HCT116 (cell line): ENCODE measurements at regions not wholly inside any gene's neighbourhood (a gene's known extent, or its start where the extent isn't known, plus 50 kb on each side); places are given as distances from the start of the nearest gene placed in this dataset.

Source experiments
- CEBPB ChIP-seq: IDR thresholded peaks from 2 replicates; pipeline ENCODE4 v1.6.1; 2012; ENCODE audit warnings: low read depth
- CTCF ChIP-seq, 3 experiments: fragments of 200-600 bp in 1 of 3; sonication (generic) in 1 of 3; IDR thresholded peaks in 2 of 3; conservative IDR thresholded peaks in 1 of 3; 2 replicates each; pipeline ENCODE4 v1.5.1; 2012 to 2017; ENCODE audit warnings: low read depth in 2 of 3, low read length in 2 of 3, antibody characterized with exemption in 1 of 3, borderline replicate concordance in 1 of 3, control low read depth in 1 of 3, mild to moderate bottlenecking in 1 of 3, mixed read lengths in 1 of 3, mixed run types in 1 of 3, moderate library complexity in 1 of 3; ENCODE audit not compliant: insufficient read depth in 1 of 3
- EZH2 ChIP-seq: fragments of 200-600 bp; sonication (generic); IDR thresholded peaks from 2 replicates; pipeline ENCODE4 v1.6.1; 2017; ENCODE audit warnings: antibody characterized with exemption, mixed run types
- EZH2phosphoT487 ChIP-seq: fragments of 200-600 bp; IDR thresholded peaks from 2 replicates; pipeline ENCODE4 v1.6.1; 2018; ENCODE audit warnings: antibody characterized with exemption, borderline replicate concordance
- JUND ChIP-seq: IDR thresholded peaks from 2 replicates; pipeline ENCODE4 v1.6.1; 2012
- POLR2A ChIP-seq: IDR thresholded peaks from 2 replicates; pipeline ENCODE4 v1.7.0; 2011; ENCODE audit warnings: borderline replicate concordance; ENCODE audit not compliant: insufficient read depth, insufficient read length; ENCODE audit errors: extremely low read depth
- POLR2AphosphoS5 ChIP-seq: IDR thresholded peaks from 2 replicates; pipeline ENCODE4 v1.6.1; 2011; ENCODE audit warnings: mild to moderate bottlenecking, low read depth, low read length, moderate library complexity
- REST ChIP-seq: IDR thresholded peaks from 2 replicates; pipeline ENCODE4 v1.6.1; 2012; ENCODE audit warnings: low read depth
- TCF7L2 ChIP-seq: IDR thresholded peaks from 2 replicates; pipeline ENCODE4 v1.7.0; 2011; ENCODE audit warnings: borderline replicate concordance, inconsistent platforms; ENCODE audit not compliant: insufficient read depth, insufficient read length; ENCODE audit errors: extremely low read depth
- TF ChIP-seq, protein P1 (sequence below): IDR thresholded peaks from 2 replicates; pipeline ENCODE4 v1.6.1; 2012

- TF ChIP-seq EZH2 (no peak), CTCF (IDR thresholded peaks at IDR 0.05 in 2 of 3, conservative IDR thresholded peaks at IDR 0.05 in 1 of 3; ENCODE audit: borderline replicate concordance in 1 of 3, insufficient read depth in 1 of 3, low read depth in 2 of 3, low read length in 2 of 3) (no peak), POLR2A (no peak), JUND (no peak), CEBPB (no peak), POLR2AphosphoS5 (no peak), TCF7L2 (no peak), REST (no peak), EZH2phosphoT487 (no peak)
- TF ChIP-seq, protein P1, sequence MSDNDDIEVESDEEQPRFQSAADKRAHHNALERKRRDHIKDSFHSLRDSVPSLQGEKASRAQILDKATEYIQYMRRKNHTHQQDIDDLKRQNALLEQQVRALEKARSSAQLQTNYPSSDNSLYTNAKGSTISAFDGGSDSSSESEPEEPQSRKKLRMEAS = no peak
These were observed 699.5 kb downstream of the DSC3 start for GRCh38 chr18:30343090-30343489.
